H1 (cell line): ENCODE measurements at regions not wholly inside any gene's neighbourhood (a gene's known extent, or its start where the extent isn't known, plus 50 kb on each side); places are given as distances from the start of the nearest gene placed in this dataset.

ENCODE experiments used
- ASH2L ChIP-seq: fragments of 200-600, 300-600 bp; sonication (generic); IDR thresholded peaks from one replicate; pipeline ENCODE4 v1.7.1; 2017; ENCODE audit warnings: low read length
- CBX8 ChIP-seq: fragments of 300-800, 300-1000 bp; sonication (generic); IDR thresholded peaks from 2 replicates; pipeline ENCODE4 v1.7.1; 2016; ENCODE audit warnings: low read depth, low read length, borderline replicate concordance
- SP4 ChIP-seq: IDR thresholded peaks from 2 replicates; pipeline ENCODE4 v1.6.1; 2012; ENCODE audit warnings: low read length, inconsistent platforms

- TF ChIP-seq CBX8 = no peak
- TF ChIP-seq ASH2L = no peak
- no peak for TF ChIP-seq SP4
These were observed 207.7 kb downstream of the BARHL2 start (continued) for GRCh38 chr1:90509225-90510048.
